B cell (primary cell): ENCODE measurements at regions not wholly inside any gene's neighbourhood (a gene's known extent, or its start where the extent isn't known, plus 50 kb on each side); places are given as distances from the start of the nearest gene placed in this dataset.

Experiments
- CTCF ChIP-seq: fragments of 200-600 bp; IDR thresholded peaks from one replicate; pipeline ENCODE4 v1.8.0; 2022; ENCODE audit warnings: antibody characterized with exemption, mild to moderate bottlenecking
- EZH2 ChIP-seq: IDR thresholded peaks from 2 replicates; pipeline ENCODE4 v1.6.1; 2012; ENCODE audit warnings: borderline replicate concordance, low read depth, mild to moderate bottlenecking, moderate library complexity, low read length; ENCODE audit not compliant: insufficient read depth, poor library complexity, severe bottlenecking

- TF ChIP-seq CTCF (no peak), EZH2 (no peak)
Observed at GRCh38 chr6:147751232-147751631, 242.7 kb downstream of the SAMD5 start.
